ENCODE measurements at regions not wholly inside any gene's neighbourhood (a gene's known extent, or its start where the extent isn't known, plus 50 kb on each side); places are given as distances from the start of the nearest gene placed in this dataset.

DNA sequence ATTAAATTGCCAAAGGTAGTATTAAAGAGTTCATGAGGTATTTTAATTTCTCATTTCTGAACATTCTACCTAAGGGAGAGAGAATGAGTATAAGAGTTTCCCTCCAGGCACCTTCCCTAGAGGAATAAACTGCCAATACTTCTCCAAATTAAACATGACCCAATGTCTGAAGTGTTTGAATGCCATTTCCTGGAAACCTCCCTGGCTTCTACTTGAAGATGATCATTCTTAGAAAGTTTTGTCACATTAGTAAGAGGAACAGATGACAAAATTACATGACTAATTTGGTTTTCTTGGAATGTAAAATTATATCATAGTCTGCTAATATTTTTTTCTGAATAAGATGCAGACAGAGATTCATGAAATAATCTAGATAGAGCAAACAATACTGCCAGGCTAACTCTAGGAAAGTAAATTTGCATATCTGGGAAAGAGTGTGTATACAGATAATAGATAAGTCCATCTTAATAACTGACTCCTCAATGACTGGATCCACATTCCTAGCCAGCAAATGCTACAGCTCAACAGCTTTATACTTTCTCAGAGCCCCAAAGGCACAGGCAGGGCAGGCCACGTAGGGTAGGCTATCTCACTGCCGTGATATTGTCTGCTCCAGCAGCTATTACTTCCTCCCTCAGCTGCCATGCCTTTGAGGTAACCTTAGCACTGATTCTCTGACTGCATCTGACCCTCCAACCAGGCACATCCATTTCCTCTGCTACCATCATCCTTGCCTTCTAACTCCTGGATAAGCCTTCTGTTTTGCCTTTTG, 630.8 kb upstream of the PIK3C3 start:
- TF ChIP-seq, protein P1, sequence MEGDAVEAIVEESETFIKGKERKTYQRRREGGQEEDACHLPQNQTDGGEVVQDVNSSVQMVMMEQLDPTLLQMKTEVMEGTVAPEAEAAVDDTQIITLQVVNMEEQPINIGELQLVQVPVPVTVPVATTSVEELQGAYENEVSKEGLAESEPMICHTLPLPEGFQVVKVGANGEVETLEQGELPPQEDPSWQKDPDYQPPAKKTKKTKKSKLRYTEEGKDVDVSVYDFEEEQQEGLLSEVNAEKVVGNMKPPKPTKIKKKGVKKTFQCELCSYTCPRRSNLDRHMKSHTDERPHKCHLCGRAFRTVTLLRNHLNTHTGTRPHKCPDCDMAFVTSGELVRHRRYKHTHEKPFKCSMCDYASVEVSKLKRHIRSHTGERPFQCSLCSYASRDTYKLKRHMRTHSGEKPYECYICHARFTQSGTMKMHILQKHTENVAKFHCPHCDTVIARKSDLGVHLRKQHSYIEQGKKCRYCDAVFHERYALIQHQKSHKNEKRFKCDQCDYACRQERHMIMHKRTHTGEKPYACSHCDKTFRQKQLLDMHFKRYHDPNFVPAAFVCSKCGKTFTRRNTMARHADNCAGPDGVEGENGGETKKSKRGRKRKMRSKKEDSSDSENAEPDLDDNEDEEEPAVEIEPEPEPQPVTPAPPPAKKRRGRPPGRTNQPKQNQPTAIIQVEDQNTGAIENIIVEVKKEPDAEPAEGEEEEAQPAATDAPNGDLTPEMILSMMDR (conservative IDR thresholded peaks at IDR 0.05 in 1 of 2, IDR thresholded peaks at IDR 0.05 in 1 of 2; ENCODE audit: extremely low read depth in 1 of 2, insufficient read depth in 1 of 2, low read depth in 1 of 2, low read length in 2 of 2) = no peak
- TF ChIP-seq EZH2 (IDR thresholded peaks at IDR 0.05; ENCODE audit: borderline replicate concordance, low read length) = no peak
